ENCODE measurements at regions not wholly inside any gene's neighbourhood (a gene's known extent, or its start where the extent isn't known, plus 50 kb on each side); places are given as distances from the start of the nearest gene placed in this dataset.

GRCh38 chr21:27314131-27314530 is 347.2 kb upstream of the ADAMTS5 start:
- TF ChIP-seq CTCF (IDR thresholded peaks at IDR 0.05; ENCODE audit: poor library complexity) = no peak
- no peak for TF ChIP-seq EZH2phosphoT487 (IDR thresholded peaks at IDR 0.05; ENCODE audit: low read depth, severe bottlenecking, unreplicated experiment)
